NCI-H226 (cell line): ENCODE measurements at regions not wholly inside any gene's neighbourhood (a gene's known extent, or its start where the extent isn't known, plus 50 kb on each side); places are given as distances from the start of the nearest gene placed in this dataset.
"Not testable (repeated sequence)": the region's sequence is repeated elsewhere in the genome, so short reads cannot be mapped to it uniquely, and the experiment has no call there.

Experiments
- DNase-seq: peaks from one replicate; pipeline ENCODE4 v3.0.0-alpha.2; 2015

DNA sequence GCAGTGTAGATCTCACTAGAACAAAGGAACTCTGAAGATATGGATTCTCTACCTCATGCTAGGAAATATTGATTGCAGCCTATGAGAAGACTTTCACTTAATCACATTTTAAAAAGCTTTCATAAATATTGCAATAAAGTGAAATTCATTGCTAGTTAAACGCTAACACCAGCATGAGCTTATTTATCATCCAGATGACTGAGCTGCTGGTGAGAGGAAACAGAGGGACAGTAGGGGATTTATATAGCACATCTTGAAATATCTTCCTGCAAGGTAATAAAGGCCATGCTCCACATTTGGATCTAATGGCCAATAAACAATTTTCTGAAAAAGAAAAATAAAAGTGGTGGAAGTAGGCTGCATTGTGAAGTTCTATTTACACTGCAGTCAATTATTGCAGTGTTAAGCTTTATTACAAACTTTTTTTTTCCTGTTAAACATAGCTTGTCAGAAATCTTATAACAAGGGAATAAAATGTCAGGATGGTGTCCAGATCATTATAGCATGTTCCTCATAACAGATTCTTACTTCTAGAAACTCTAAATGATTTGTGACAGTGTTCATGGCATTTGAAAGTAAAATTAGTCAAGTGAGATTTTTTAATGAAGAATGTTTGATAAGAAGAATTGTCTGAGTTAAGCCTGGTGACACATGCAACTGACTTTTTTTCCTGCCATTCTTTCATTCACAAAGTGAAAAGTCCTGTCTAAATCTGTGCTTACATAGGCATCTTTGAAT lies 342.6 kb downstream of the DMAC1 start:
- DNase-seq, result no peak

DNA sequence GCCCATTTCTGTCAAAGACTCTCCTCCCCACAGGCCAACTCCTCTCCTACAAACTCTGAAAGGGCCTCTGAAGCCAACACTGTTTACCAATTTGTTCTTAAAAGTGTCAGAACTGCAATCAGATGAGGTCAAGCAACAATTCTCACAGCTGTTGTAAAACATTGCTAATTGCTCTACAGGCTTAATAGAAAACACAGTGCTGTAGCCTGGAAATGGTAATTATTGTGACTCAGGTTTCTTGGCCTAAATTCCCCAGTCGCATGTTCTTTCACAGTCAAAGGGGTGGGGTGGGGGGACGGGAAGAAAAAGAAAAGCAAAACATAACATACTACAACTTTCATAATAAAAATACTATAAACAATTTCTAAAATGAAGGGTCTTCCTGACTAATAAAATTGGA lies 343.2 kb downstream of the DMAC1 start:
- DNase-seq, result no peak

DNA sequence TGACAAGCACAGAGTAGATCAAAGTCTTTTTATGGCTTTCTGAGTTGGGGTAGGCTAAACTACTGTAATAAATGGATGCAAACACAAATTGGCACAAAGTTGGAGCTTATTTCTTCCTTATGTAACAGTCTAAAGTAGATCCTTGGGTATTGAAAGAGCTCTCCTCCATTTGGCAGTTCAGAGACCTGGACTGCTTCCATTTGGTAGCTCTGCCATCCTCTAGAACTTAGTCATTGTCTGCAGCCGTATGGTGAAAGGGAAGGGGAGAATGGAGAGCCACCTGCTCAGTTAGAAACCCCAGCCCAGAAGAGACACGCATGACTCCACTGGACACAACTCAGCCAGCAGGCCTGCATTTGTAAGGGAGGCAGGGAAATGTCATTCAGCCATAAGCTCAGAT lies 345.0 kb downstream of the DMAC1 start:
- no peak for DNase-seq

DNA sequence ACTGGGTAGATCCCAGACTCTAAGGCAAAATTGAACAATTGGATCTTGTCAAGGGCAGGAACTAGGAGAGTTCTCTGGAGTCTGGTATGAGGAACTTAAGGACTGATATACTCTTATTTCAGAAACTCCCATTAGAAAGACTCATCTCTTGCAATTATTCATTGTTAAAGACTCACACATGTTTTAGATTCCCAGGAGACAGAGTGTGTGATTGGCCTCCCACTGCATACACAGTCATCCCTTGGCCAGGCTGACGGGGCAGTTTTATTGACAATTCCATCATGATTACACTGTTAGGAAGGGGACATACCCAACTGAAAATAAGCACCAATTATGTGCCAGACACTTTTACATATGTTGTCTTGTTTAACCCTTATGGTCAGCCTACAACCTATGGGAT lies 347.2 kb downstream of the DMAC1 start:
- DNase-seq, result no peak

DNA sequence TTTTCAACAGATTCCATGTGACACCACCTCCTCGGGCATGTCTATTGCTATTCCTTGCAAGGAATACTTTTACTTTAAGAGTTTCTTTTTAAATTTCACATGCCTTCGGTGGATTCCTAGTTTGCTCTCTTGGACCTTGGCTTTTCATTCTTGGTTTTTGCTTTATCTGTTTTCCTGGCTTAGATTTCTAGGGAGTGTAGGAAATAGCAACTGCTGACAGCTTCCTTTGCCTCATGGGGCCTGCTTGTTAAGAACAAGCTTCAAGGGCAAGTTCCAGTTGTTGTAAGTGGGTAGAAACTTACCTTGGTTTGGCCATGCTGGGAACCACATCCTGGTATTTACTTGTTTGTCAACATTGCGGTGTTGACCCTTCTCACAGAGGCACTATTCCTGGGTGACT lies 348.5 kb downstream of the DMAC1 start:
- DNase-seq, result no peak

DNA sequence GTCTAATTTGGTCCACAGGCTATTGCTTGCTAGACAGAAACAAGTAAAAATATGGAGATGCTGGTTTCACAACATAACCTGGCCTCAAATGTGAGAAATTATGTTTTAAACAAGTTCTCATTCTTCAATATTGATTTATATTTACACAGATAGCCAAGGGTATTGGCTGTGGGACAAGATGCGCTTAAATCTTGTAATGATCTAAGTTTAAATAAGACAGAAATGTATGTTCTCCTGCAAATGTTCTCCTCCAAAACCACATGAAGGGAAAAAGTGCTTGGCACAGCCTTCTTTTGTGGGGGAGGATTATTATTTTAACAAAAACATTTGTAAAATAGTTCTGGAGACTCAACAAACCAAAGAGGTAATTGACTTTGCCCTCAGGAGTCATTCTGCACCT lies 356.0 kb downstream of the DMAC1 start:
- no peak for DNase-seq

DNA sequence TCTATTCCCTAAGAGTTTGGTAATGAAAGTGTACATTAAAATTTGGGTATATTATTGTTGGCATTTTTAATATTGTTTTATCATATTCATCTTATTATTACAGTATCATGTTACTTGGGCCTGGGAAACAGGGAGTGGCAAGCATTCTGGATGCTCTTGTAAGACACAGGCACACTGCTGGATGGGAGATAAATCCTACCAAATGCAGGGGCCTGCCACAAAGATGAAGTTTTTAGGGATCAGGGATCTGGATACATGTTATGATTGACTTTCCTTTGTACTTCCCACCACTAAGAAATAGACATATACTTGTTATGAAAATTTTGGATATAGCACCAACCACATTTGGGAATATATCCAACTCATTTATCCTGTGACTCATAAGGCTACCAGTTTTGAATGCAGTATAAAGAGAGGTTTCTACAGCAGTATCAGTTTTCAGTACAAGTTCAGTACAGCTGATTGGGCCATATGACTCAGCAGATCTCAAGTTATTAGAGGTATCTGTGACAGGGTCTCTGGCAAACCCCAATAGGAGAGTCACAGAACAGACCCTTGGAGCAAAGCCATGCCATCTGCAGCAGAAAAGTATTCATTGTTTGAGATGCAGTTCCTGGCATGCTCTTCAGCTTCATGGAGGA lies 360.1 kb downstream of the DMAC1 start:
- no peak for DNase-seq

DNA sequence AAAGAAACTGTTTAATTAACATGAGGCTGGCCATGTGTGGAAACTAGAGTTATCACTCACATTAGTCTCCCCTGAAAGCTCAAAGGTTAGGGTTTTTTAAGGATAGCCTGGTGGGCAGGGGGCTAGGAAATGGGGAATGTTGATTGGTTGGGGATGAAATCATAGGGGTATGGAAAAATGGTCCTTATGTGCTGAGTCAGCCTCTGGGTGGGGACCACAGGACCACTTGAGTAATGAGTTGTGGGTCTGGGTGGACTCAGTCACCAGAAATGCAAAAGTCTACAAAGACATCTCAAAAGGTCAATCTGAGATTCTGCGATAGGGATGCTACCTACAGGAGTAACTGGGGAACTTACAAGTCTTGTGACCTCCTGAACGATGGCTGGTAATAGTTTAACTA lies 362.8 kb downstream of the DMAC1 start:
- DNase-seq, result no peak

DNA sequence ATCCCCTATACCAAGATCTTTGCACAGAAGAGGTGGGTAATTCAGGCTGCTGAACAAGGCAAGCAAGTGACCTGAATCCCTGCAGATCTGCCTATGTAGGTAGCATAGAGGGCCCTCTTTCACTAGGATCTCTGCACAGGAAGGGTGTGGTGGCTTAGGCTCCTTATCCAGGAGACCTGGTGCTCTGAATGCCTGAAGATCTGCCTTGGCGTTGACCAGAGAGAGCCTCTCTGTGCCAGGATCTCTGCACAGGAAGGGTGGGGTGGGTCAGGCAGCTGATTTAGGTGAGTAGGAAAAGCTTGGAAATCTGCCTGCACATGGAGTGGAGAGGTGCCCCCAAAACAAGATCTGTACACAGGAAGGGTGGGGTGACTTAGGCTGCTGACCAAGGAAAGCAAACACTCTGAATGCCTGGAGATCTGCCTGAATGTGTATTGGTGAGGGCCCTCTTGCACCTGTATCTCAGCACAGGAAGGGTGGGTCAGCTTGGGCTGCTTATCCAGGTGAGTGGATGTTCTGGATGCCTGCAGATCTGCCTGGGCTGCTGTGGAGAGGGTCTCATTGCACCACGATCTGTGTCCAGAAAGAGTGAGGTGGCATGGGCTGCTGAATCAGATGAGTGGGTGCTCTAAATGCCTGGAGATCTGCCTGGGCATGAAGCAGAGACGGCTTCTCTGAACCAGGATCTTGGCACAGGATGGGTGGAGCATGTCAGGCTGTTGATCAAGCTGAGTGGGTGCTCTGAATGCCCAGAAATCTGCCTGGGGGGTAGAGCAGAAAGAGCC lies 365.9 kb downstream of the DMAC1 start:
- DNase-seq, result no peak

DNA sequence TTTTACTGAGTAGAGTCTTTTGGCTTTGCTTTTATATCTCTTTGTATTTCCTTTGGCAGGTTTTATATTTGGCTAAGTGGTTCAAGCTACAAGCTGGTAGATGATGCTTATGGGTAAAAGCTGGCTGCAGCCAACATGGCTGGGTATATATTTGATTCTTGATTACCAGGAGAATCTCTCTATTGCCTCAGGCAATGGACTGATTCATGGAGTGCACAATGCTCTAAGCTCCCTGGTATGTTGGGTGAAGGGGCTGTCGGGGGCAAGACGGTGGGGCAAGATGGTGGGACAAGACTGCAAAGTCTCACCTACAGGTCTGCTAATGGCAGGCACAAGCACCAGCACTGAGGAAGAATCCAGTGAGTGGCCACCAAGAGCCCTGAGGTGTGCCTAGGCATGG lies 366.6 kb downstream of the DMAC1 start:
- DNase-seq, result no peak

DNA sequence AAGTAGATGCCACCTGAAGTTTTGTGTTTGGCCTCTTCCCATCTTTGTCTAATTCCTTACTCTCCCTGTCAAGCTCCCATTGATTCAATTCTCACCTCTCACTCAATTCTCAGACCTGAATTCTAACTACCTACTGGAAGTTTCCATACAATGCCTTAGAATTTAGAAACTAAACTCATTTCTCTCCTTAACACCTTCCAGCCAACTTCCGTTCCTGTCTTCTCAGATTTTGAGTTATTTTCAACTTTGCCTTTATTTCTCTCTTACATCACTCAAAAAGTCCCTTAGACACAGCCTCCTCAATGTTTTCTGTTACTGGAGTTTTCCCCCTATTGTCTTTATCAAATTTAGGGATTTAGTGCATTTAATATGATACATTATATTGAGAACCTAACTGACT lies 382.2 kb downstream of the DMAC1 start:
- not testable (repeated sequence) for DNase-seq

DNA sequence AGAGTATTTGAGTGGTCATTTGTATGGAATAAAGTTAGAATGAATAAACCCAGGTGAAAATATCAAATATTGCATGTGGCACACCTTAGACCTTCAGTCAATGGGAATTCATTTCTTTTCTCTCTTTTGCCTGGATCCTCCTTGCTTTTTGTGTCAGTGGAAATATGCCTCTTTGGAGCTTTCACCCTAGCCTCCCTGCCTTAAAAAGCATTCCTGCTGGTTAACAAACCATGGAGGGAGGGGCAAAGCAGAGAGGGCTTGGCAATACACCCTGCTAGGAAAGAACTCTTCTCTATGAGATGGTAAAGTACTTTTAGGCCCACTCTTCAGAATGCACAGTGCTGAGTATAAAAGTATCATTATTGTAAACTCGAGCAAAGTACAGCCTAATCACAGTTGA lies 383.7 kb downstream of the DMAC1 start:
- DNase-seq, result no peak

DNA sequence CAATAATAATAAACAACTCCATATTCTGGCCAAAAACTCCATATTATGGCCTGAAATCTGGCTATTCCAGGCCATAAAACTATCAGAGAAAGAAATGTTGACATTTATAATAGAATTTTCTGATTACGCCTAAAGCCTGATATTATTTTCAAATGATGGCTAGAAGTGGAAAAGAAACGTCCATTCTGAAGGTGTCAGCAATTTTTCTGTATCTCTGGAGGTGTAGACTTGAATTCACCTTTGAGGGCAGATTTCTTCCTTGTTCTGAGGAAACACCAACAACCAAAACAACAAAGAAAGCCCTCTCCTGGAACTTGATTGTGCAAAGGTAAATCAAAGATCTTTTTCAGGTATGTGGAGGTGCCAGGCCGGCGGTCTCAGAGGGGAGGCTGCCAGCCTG lies 390.7 kb downstream of the DMAC1 start:
- DNase-seq, result no peak

DNA sequence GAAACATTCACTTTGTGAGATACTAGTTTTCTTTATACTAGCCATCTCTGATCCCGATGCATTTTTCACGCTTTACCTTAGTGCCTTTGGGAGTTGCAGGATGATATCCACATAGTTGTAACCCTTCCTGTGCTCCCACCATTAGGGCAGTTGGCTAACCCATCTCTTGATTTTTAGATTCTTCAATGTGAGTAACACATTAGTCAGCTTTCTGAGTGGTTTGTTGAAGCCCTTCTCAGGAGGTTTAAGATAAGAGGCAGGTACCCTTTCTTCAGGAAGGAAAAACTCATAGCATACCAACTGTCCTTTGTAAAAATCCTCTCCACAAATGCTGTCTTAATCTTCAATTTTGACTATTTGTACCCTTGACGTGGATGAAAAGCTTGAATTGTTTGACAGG lies 392.3 kb downstream of the DMAC1 start:
- no peak for DNase-seq

DNA sequence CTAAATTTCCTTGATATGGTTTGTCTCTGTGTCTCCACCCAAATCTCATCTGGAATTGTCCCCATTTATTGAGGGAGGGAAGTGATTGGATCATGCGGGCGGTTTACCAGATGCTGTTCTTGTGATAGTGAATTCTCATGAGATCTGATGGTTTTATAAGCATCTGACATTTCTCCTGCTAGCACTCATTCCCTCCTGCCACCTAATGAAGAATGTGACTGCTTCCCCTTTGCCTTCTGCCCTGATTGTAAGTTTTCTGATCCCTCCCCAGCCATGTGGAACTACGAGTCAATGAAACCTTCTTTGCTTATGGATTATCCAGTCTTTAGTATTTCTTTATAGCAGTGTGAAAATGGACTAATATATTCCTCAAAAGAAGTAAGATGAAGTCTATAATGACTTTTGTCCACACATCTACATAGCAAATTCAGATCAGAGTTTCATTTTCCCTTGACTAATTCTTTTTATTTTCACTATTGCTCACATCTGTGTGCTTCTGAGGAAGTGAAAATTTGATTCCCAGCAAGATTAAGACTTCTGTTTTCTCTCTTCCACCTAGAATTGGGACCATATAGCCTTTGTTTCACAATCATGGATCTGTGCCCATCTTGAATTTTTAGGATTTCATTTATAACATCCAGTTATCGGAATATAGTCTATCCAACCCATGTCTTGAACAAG lies 393.5 kb downstream of the DMAC1 start:
- DNase-seq, result no peak

DNA sequence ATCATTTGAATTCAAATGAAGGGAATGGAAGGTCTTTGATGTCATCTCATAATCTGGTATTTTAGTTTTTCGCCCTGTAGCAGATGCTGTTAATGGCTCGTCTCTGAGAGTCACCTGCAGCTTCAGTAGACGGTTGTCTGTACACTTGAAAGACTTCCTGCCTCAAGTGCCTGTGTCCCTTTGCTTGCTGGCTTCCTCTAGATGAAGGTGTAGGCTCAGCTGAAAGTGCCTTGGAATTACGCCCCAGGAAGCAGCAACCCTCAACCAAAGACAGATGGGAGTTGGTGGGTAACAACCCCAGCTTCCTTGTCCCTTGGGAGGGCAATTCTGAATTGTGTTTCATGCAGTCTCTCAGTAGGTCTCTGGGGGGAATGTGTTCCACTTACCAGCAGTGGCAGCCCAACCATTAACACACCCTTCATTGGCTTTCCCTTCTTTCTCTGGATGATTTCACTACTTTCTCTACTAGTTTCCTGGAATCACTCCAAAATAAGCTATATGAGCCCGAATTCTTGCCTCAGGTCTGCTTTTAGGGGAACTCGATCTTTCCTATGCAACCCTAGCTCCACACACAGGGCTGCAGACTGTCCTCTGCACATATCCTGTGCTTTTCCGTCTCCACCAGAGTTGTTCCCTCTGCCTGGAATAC lies 395.6 kb downstream of the DMAC1 start:
- DNase-seq, result no peak

DNA sequence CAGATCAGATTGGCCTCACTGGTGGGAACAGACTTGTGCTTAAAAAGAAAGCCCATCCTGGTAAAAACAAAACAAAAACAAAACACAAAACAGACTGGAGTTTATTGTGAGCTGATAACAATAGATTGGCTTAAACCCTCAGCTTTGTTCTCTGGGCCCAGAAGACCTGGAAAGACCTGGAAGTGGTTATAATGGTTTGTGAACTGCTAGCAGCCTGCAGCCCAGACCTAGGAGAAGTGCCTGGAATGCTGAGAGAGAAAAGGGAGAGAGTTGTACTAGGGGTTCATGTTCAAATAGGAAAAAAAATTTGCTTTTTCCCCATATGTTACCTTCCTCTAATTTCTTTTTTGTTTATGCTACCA lies 396.6 kb downstream of the DMAC1 start:
- no peak for DNase-seq

DNA sequence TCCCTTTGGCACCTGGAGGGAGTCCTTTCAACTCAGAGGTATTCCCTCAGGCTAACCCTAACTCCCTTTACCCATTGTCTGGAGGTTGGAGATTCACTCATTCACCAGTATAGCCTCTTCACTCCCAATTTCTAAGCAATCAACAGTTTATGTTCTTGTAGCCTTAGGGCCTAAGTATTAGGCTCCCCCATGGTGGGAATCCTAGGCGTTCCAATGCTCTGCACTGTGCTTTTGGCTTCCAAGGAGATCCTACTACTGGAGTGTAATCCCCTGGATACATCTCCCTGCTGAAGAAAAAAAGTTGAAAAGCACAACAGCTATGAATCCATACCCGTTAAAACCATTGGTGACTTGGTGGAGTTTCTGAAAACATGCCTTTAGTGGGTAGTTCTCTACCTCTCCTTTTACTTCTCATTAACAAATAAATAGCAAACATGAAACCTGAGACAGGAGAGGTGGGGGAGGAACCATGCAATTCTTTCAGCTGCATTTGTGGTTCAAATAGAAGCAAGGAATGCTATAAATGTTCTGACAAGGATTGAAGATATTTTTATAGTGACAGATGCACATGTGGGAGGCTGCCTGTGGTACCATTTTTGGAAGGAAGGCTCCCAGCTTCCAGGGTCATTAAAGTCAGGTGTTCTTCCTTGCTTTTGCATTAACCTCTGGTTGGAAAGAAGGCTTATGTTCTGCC lies 397.1 kb downstream of the DMAC1 start:
- no peak for DNase-seq

DNA sequence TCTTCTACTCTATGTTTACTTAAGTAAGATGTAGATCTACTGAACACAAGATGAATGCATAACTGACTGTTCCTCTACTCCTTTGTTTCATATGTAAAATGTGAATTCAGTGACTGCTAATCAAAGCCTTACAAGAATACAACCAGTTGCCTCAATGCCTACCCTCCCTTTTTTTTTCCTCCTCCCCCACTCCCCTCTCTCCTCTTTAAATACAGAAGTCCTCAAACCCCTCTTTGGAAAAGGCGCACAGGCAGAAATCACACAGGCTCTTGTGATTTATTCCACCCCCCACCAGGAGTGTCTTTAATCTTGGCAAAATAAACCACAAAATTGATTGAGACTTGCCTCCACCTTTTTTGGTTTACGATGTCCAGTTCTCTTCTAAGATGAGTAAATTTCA lies 398.5 kb downstream of the DMAC1 start:
- DNase-seq, result no peak

DNA sequence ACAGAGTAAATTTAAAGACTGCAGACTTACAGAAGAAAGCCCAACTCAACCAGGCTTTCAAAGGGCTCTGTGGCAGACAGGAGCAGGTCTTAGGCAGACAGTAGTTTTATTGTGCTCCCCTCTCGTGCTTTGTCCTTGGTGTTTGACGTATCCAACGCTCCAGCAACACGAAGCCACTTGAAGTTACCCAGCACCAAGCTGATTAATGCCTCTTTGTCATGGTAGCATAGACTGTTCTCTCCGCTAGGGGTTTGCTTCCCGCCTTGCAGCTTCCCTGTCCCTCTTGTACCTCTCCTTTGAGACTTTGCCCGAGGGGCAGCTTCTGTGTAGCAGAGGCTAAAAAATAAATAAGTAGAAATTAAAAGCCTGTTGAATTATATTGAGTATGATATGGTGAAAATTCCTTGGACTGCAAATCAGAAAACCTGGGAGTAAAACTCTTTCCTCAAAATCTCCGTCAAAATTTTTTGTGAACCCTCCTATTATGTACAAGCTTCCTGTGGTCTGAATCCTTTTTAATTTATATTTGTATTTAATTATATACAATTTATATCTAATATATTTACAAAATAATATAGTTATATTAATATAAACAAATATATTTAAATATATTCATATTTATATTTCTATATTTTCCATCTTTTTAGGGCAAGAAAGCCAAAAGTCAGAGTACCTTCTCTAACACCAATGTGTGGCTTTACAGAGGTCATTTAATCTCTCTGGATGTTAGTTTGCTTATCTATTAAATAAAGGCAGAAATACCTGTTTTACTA lies 405.4 kb downstream of the DMAC1 start:
- no peak for DNase-seq

DNA sequence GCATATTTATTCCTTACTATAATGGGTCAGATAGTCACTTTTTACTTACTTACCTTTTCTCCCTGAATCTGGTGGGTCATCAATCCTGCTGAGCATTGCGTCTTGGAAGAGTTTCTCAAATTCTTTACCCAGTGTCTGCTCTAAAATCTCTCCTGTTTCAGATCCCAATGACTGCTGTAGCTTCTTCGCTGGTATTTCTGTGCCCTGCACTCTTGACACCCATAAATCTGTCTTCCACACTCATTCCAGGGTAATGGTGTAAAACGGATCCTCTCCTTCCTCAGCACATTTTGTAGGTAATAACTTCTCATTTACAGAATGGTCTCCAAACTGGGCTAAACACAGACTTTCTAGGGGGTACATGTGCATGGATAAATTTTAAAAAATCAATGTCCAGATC lies 407.4 kb downstream of the DMAC1 start:
- DNase-seq, result no peak

DNA sequence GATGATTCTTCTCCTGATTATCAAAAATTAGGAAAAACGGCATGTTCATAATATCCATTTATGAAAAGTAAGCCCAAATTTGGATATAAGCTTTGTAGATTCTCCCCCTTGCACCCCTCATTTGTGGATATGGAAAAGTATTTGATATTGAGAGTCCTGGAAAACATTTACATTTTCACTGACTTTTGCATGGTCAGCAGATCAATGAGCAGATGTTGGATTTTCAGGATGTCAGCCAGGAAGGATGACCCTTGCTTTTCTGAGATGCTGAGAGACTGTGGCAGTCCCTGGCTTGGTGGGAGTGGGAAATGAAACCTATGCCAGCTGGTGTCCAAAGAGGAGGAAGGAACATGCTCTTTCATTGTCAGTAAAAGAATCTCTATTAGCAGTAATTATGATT lies 410.8 kb downstream of the DMAC1 start:
- DNase-seq, result no peak
